ENCODE measurements at regions not wholly inside any gene's neighbourhood (a gene's known extent, or its start where the extent isn't known, plus 50 kb on each side); places are given as distances from the start of the nearest gene placed in this dataset.

DNA sequence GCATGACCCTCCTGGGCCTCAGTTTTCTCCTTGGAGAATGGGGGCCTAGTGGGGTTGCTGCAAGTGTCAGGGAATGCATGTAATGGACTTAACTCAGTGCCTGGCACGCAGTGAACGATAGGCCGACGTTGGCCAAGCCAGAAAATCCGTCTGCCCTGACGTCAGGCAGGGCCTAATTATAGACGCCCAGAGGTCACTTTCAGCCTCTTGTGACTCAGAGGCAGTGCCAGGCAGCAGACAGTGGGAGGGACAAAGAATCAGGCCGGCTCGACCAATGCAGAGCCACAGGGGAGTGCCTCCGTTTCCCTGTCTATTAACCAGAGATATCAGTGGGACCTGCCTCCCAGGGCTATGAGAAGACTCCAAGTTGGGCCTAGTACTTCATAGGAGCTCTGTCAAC, 115.0 kb downstream of the MN1 start:
- Histone ChIP-seq H3K79me2 (ENCODE audit: control insufficient read depth, insufficient read depth, low read length) (no peaks in the 10 kb centered on the region), H3K9ac (ENCODE audit: low read length) (no peak overlapping the region), H4K20me1 (ENCODE audit: control insufficient read depth, insufficient read depth, low read length, poor library complexity, severe bottlenecking) (no peaks in the 10 kb centered on the region), H3K36me3 (replicated peaks in 1 of 2; ENCODE audit: control extremely low read depth in 1 of 2, control insufficient read depth in 1 of 2, extremely low read depth in 1 of 2, insufficient read depth in 2 of 2, low read length in 1 of 2) (no peaks in the 10 kb centered on the region), H3K27me3 (replicated peaks in 1 of 4; ENCODE audit: control extremely low read depth in 1 of 4, control insufficient read depth in 3 of 4, insufficient read depth in 4 of 4, low read length in 3 of 4) (no peaks in the 10 kb centered on the region), H3K4me2 (replicated peaks; ENCODE audit: low read depth, low read length, poor library complexity, severe bottlenecking) (no peak overlapping the region), H3K4me3 (ENCODE audit: control extremely low read depth in 1 of 5, extremely low read depth in 1 of 5, insufficient read depth in 1 of 5, low read depth in 2 of 5, low read length in 4 of 5) (no peak overlapping the region), H2AFZ (ENCODE audit: insufficient read depth, low read depth, low read length, poor library complexity, severe bottlenecking) (no peak overlapping the region), H3K4me1 (ENCODE audit: control insufficient read depth in 2 of 2, insufficient read depth in 2 of 2, low read length in 2 of 2) (no peaks in the 10 kb centered on the region), H3K9me3 (ENCODE audit: control extremely low read depth in 1 of 3, control insufficient read depth in 2 of 3, insufficient read depth in 1 of 3, low read length in 2 of 3) (peaks cover 0 to 10% (median 2%) of the 10 kb centered on the region in 3 donors), H3K27ac (ENCODE audit: low read length in 2 of 2) (no peak overlapping the region)
- Mint-ChIP-seq H3K27ac (no peak overlapping the region), H3K4me3 (no peak overlapping the region), H3K27me3 (peaks cover 4% of the 10 kb centered on the region), H3K9me3 (ENCODE audit: insufficient read depth) (no peaks in the 10 kb centered on the region), H3K4me1 (no peaks in the 10 kb centered on the region)
- DNase-seq: no peak
- no peak for ATAC-seq (ENCODE audit: low read depth)
- WGBS (ENCODE audit: insufficient coverage): 86% methylated on average over 10 of the region's 10 CpGs
- POLR2A ChIA-PET: no interaction called here
- TF ChIP-seq, protein P1, sequence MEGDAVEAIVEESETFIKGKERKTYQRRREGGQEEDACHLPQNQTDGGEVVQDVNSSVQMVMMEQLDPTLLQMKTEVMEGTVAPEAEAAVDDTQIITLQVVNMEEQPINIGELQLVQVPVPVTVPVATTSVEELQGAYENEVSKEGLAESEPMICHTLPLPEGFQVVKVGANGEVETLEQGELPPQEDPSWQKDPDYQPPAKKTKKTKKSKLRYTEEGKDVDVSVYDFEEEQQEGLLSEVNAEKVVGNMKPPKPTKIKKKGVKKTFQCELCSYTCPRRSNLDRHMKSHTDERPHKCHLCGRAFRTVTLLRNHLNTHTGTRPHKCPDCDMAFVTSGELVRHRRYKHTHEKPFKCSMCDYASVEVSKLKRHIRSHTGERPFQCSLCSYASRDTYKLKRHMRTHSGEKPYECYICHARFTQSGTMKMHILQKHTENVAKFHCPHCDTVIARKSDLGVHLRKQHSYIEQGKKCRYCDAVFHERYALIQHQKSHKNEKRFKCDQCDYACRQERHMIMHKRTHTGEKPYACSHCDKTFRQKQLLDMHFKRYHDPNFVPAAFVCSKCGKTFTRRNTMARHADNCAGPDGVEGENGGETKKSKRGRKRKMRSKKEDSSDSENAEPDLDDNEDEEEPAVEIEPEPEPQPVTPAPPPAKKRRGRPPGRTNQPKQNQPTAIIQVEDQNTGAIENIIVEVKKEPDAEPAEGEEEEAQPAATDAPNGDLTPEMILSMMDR (IDR thresholded peaks at IDR 0.05): no peak
- TF ChIP-seq EZH2 (IDR thresholded peaks at IDR 0.05; ENCODE audit: borderline replicate concordance, insufficient read depth, low read depth, low read length, poor library complexity, severe bottlenecking): no peak
- intact Hi-C loops (cut with micrococcal nuclease): no loop called here
- CTCF ChIA-PET: no interaction called here

DNA sequence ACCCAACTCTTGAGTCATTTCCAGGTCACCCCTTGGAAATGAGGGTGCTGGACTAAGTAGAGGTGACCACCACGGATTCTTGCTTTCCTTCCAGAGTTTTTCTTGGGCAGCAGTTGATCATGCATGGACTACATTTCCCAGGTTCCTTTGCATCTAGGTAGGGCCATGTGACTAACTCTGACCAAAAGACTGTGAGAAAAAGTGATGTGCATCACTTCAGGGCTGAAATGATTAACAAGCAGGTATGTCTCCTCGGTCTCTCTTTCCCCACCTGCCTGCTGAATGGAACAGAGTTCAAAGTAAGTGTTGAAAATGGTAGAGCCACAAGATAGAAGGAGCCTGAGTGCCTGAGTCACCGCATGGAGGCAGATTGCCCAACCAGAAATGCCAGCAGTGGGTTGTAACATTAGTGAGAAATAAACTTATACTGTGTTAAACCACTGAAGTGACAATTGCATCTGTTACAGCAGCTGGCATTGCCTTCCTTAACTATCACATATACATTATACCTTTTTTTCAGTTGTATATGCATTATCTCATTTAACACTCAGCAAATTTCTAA, 113.5 kb downstream of the MN1 start:
- no peaks in the 10 kb centered on the region for H3K79me2 ChIP-seq (ENCODE audit: control insufficient read depth, insufficient read depth, low read length)
- H3K36me3 ChIP-seq (replicated peaks in 1 of 2; ENCODE audit: control extremely low read depth in 1 of 2, control insufficient read depth in 1 of 2, extremely low read depth in 1 of 2, insufficient read depth in 2 of 2, low read length in 1 of 2): no peaks in the 10 kb centered on the region
- H3K4me3 Mint-ChIP-seq: no peak overlapping the region
- intact Hi-C loops (cut with micrococcal nuclease): no loop called here
- no peaks in the 10 kb centered on the region for H3K27me3 ChIP-seq (replicated peaks in 1 of 4; ENCODE audit: control extremely low read depth in 1 of 4, control insufficient read depth in 3 of 4, insufficient read depth in 4 of 4, low read length in 3 of 4)
- H3K27me3 Mint-ChIP-seq: peaks cover 4% of the 10 kb centered on the region
- H3K4me2 ChIP-seq (replicated peaks; ENCODE audit: low read depth, low read length, poor library complexity, severe bottlenecking): no peak overlapping the region
- no peaks in the 10 kb centered on the region for H3K4me1 ChIP-seq (ENCODE audit: control insufficient read depth in 2 of 2, insufficient read depth in 2 of 2, low read length in 2 of 2)
- CTCF ChIA-PET: no interaction called here
- H4K20me1 ChIP-seq (ENCODE audit: control insufficient read depth, insufficient read depth, low read length, poor library complexity, severe bottlenecking): no peaks in the 10 kb centered on the region
- H3K9me3 Mint-ChIP-seq (ENCODE audit: insufficient read depth): no peaks in the 10 kb centered on the region
- no peak for DNase-seq
- no peak overlapping the region for H3K4me3 ChIP-seq (ENCODE audit: control extremely low read depth in 1 of 5, extremely low read depth in 1 of 5, insufficient read depth in 1 of 5, low read depth in 2 of 5, low read length in 4 of 5)
- no peak overlapping the region for H2AFZ ChIP-seq (ENCODE audit: insufficient read depth, low read depth, low read length, poor library complexity, severe bottlenecking)
- H3K27ac Mint-ChIP-seq: no peak overlapping the region
- peaks cover 0 to 10% (median 2%) of the 10 kb centered on the region in 3 donors for H3K9me3 ChIP-seq (ENCODE audit: control extremely low read depth in 1 of 3, control insufficient read depth in 2 of 3, insufficient read depth in 1 of 3, low read length in 2 of 3)
- H3K4me1 Mint-ChIP-seq: no peaks in the 10 kb centered on the region
- POLR2A ChIA-PET: no interaction called here
- H3K9ac ChIP-seq (ENCODE audit: low read length): no peak overlapping the region
- H3K27ac ChIP-seq (ENCODE audit: low read length in 2 of 2): no peak overlapping the region
- WGBS (ENCODE audit: insufficient coverage): 67% methylated on average over 2 of the region's 3 CpGs
- TF ChIP-seq, protein P1 (IDR thresholded peaks at IDR 0.05): no peak
- TF ChIP-seq EZH2 (IDR thresholded peaks at IDR 0.05; ENCODE audit: borderline replicate concordance, insufficient read depth, low read depth, low read length, poor library complexity, severe bottlenecking): no peak
- no peak for ATAC-seq (ENCODE audit: low read depth)
